SK-N-MC (cell line): ENCODE measurements at regions not wholly inside any gene's neighbourhood (a gene's known extent, or its start where the extent isn't known, plus 50 kb on each side); places are given as distances from the start of the nearest gene placed in this dataset.

ENCODE experiments used
- EZH2 ChIP-seq: fragments of 200-600 bp; sonication (generic); IDR thresholded peaks from one replicate; pipeline ENCODE4 v1.6.1; 2017; ENCODE audit warnings: antibody characterized with exemption
- POLR2AphosphoS5 ChIP-seq: IDR thresholded peaks from 2 replicates; pipeline ENCODE4 v1.6.1; 2012; ENCODE audit warnings: mild to moderate bottlenecking, low read depth, low read length, borderline replicate concordance

DNA sequence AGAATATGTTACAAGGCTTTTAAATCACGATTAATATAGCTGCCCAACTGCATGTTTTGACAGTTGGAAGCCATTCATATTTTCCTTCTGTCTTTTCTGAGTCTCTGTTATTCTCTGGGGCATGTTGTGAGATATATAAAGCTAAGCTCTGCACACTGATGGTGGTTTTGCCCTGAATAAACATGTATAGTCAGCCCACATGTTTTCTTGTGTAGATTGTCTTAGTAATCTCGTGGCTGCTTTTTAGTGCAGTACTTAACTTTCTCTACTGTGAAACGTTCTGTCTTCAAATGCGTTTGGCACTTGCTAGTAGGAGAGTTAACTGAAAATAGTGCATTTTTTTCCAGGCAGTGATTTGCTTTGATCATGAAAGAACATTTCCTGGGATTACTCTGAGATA, 268.5 kb downstream of the DNAJB9 start:
- no peak for TF ChIP-seq EZH2
- TF ChIP-seq POLR2AphosphoS5: no peak
